COLO668 (cell line): ENCODE measurements at regions not wholly inside any gene's neighbourhood (a gene's known extent, or its start where the extent isn't known, plus 50 kb on each side); places are given as distances from the start of the nearest gene placed in this dataset.

ENCODE experiments used
- DNase-seq: peaks from one replicate; lab custom pipeline; 2025; ENCODE audit not compliant: unreplicated experiment; lab: John Stamatoyannopoulos, UW

GRCh38 chr15:46471096-46471495 lies 836.3 kb downstream of the SQOR start:
- DNase-seq = no peak

DNA sequence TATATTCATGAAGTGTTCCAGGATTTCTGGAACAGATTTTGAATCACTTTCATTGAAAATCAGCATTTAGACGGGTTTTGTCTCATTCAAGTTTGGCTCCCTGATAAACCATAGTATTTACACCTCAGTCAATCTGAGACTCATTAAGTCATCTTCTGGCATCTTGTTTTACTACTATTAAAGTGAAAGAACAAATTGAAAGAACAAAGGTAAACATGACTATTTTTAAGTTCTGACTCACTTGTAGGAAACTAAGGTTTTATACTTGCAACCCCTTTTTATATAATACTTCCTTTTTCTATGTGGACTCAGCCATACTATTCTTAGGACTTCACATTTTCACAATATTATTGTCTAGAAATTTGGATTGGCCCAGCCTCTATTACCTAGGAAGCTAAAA lies 854.4 kb downstream of the SQOR start:
- DNase-seq = no peak

- no peak for DNase-seq
Measured at GRCh38 chr15:46496491-46497115, 861.8 kb downstream of the SQOR start.

DNA sequence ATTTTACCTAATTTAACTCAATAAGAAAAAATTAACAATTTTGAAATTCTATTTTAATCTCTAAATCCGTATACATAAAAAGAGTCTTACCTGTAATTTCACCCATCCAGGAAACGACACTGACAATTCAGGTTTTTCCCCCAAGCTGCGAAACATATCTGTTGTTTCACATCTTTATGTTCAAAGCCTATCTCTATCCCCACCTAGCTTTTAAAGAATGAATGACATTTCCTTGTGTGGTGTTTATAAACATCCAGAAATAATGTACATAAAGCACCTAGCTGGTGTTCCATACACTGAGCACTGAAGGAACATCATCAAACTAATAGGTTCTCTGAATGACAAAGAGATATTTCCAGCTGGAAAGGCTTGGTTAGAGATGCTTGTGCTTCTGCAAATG lies 867.8 kb downstream of the SQOR start:
- no peak for DNase-seq

GRCh38 chr15:46518381-46518780 lies 883.6 kb downstream of the SQOR start:
- no peak for DNase-seq

DNA sequence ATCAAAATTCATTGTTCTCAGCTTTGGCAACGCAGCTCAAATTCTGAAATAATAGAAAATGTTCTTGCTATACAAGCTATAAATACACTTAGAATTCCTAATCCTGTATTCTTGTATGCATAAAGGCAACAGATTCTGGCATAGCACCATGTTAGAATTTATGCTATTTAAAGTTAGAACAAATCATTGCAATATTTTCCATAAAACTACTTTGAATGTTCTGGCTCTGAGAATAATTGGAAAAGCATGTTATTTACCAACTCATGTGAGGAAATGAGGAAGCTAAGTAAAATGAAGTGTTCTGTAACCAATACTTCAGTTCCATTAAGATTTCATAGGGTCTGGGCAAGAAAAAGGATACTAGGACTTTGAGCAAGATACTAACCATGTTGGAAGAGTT lies 888.9 kb downstream of the SQOR start:
- no peak for DNase-seq

- no peak for DNase-seq
Measured at GRCh38 chr15:46525984-46526725, 891.3 kb downstream of the SQOR start.

DNA sequence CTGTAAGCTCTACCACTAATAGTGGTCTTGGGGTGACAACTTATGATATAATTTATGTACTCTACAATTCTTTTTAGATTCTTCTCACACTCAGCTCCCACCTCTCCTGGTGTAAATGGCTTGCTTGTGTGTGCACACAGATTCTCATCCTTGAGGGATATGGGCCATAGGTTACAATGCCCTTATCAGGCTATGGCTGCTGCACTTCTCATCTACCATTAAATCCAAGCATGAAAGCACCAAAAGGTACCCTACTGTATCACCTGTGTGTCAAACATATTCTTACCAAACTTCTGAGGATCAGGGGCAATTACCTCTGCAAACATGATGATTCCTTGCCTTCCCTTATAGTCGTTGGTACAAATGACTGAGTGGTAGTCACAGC lies 891.9 kb downstream of the SQOR start:
- no peak for DNase-seq

- DNase-seq = no peak
Measured at GRCh38 chr15:46543626-46544025, 908.8 kb downstream of the SQOR start.

DNA sequence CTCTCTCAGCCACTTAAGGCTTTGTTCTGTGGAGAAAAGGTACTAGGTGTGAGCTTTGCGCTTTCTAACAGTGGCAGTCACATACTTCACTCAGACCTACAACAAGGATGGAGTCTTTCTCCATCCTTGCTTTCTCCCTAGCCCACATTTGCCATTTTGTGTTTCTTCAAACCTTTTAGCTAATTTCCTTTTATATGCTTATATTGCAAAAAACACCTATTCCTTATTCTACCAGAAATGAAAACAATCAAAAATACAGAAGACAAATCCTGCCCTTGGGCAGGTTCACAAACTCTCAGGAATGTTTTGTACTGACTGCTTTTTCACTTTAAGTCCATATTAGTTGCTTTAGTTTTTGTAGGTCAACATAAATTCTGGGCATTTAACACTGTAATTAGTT lies 914.2 kb downstream of the SQOR start:
- no peak for DNase-seq

DNA sequence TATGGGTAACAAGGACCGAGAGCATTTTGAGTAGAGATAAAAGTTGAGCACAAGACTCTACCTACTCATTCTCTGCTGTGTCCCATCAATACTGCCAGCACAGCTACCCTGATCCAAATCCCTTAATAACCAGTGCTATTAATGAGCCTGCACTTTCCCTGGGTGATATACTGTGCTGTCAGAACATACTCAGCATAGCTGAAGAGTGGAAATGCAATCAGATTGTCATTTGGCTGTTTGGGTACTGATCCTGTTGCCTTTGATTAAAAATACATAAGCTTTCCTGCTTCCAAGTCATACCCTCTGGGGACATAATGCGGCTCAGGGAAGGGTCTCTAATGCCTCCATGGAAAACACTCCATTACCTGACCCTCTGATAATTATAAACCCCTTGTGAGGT lies 917.5 kb downstream of the SQOR start:
- no peak for DNase-seq

- no peak for DNase-seq
Measured at GRCh38 chr15:46555547-46555946, 920.7 kb downstream of the SQOR start.

DNA sequence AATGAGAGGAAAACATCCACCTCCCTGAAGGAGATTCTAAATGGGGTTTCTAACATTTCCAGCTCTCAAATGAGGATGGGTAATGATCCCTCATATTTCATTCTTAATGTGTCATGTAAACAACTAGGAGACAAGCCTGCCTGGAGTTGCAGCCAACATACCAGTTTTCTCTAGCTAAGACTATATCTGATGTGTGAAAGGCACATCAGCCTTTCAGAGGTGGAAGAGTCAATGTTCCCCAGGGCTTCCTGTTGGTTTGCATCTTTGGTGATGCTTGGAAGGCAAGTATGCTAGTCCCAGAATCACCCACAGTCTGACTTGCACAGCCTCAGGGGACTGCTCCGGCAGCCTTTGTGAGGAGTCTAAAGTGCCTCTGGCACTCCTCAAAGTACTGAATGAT lies 921.2 kb downstream of the SQOR start:
- no peak for DNase-seq

GRCh38 chr15:46556559-46557379 lies 921.9 kb downstream of the SQOR start:
- no peak for DNase-seq

DNA sequence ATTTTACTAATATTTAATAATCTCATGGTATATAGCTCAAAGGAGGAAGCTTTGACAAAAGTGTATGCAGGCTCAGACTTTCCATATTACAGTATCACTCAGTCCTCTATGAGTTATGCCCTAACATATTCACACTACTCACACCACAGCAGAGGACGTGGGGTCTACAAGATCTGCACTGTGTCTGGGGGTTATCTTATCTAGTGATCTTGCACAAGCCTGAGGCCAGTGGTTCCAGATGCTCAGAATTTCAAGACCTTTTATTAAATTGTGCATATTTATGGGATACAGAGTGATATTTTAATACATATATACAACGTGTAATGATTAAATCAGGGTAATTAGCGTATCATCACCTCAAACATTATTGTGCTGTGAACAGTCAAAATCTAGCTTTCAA lies 933.1 kb downstream of the SQOR start:
- DNase-seq = no peak

DNA sequence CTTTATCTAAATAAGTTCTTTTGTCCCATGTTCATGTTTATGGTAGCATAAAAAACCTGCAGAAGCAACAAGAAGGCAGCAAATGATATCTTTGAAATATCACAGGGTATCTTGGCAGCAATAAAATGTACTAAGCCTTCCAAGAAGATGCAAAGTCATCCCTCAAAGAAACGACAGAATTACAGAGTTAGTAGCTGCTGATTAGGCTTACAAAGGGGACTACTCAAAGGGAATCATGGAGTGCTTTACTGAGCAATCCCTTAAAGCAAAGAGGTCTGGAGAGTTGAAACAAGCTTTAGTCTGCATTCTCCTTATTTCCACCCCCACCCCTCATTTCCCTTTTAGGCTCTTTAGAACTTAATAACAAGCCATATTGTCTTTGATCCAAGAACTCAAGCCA lies 935.0 kb downstream of the SQOR start:
- no peak for DNase-seq

- DNase-seq = no peak
Measured at GRCh38 chr15:46576646-46577395, 942.0 kb downstream of the SQOR start.

DNA sequence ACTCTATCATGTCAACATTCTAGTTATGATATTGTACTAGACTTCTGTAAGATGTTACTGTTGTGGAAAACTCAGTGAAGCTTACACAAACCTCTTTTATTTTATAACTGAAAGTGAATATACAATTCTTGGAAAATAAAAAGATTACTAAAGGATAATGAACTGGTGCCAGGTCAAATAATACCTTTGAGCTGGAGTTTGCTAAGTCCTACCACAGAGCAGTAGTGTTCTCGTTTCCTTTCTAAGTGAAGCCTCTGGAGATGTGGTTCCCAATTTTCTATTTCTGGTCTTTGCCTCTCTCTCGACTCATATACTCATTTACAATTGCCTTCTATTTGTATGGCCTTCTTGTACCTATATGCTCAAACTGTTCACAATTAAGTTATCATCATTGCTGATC lies 942.9 kb downstream of the SQOR start:
- DNase-seq = no peak

DNA sequence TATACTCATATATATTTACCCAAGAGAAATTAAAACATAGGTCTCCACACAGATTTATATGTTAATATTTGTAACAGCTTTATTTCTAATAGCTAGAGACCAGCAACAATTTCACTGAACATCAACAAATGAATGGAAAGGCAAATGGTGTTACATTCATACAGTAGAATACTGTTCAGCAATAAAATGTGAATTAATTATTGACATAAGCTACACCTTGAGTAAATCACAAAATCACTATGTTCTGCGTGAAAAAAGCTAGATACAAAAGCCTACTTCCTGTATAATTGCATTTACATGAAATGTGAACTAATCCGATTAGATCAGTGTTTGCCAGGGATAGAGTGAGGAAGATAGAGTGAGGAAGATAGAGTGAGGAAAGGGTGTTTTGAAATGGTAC lies 945.7 kb downstream of the SQOR start:
- no peak for DNase-seq

- no peak for DNase-seq
Measured at GRCh38 chr15:46580924-46581323, 946.1 kb downstream of the SQOR start.

- DNase-seq = no peak
Measured at GRCh38 chr15:46589088-46589487, 954.3 kb downstream of the SQOR start.
